Fibroblast of skin of scalp (primary cell): ENCODE measurements at regions not wholly inside any gene's neighbourhood (a gene's known extent, or its start where the extent isn't known, plus 50 kb on each side); places are given as distances from the start of the nearest gene placed in this dataset.

Experiments
- DNase-seq: peaks from one replicate; pipeline ENCODE4 v3.0.0-alpha.2; 2013

- DNase-seq, result no peak
Measured at GRCh38 chr10:33899578-33900531, 565.4 kb upstream of the NRP1 start.

DNA sequence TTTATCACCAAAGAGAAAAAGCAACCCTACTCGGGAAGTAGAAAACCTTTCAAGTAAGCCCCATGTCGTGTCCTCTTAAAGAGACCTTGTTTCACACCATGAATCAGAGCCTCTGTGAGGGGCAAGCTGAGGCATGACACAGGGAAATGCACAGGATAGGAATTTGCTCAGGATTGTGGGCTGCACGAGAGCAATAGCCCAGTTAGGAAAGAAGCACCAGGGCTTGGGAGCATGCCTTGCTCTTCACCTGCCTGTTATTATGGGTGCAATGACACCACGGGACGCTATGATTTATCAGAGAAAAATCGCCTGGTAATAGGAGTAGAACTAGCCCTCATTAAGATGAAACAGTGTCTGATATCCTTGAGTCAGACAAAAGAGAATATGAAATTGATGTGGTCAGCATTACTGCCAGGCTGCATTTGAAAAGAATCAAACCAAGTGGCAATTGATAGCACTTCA is 562.9 kb upstream of the NRP1 start:
- DNase-seq, result peak; percentile 55

- peak; percentile 38 for DNase-seq
Measured at GRCh38 chr10:33893506-33893905, 559.0 kb upstream of the NRP1 start.

GRCh38 chr10:33889371-33889770 is 554.9 kb upstream of the NRP1 start:
- no peak for DNase-seq

DNA sequence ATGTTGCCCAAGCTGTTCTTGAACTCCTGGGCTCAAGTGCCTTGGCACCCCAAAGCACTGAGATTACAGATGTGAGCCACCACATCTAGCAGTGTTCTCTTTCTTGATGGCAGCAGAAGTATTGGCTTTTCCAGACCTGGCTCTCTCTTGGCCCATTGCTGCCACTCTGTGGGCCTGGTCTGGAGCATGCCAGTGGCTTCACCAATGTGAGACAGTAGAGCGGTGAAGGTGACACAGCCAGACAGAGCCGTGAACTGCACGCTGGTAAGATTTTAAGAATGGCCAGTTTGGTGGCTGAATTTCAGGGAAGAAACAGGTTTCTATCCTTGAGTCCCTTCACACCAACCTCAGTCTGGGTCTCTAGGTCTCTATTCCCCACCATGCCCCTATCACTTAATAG is 552.7 kb upstream of the NRP1 start:
- no peak for DNase-seq

- no peak for DNase-seq
Measured at GRCh38 chr10:33886299-33886698, 551.8 kb upstream of the NRP1 start.

DNA sequence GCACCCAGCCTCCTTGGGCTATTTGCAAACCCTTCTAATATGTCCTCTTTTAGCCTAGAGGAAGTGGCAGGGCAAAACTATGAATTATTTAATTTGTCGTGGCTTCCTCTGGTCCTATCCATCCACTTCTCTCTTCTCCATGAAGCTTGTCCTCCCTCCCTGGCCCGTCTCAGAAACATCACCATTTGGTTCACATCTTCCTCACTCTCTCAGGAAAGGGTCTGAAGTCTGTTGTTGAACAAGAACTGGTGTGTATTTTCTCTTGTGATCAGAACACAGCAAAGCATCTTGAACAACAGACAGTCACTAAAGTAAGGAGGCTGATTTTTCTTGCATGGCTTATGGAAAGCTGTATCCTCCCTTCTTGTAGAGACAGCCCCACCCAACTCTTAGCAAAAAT is 550.1 kb upstream of the NRP1 start:
- no peak for DNase-seq

GRCh38 chr10:33883881-33884280 is 549.4 kb upstream of the NRP1 start:
- no peak for DNase-seq

- DNase-seq, result no peak
Measured at GRCh38 chr10:33882996-33883395, 548.5 kb upstream of the NRP1 start.

DNA sequence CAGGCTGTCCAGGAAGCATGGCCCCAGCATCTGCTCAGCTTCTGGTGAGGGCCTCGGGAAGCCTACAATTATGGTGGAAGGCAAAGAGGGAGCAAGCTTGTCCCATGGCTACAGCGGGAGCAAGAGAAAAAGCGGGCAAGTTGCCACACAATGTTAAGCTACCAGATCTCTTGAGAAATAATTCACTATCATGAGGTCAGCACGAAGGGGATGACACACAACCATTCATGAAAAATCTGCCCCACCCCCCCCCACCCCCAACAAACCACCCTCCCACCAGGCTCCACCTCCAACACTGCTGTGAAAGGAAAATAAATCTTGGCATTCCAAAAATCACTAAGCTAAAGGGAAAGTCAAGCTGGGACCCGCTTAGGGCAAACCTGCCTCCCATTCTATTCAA is 545.8 kb upstream of the NRP1 start:
- DNase-seq, result peak; percentile 23

DNA sequence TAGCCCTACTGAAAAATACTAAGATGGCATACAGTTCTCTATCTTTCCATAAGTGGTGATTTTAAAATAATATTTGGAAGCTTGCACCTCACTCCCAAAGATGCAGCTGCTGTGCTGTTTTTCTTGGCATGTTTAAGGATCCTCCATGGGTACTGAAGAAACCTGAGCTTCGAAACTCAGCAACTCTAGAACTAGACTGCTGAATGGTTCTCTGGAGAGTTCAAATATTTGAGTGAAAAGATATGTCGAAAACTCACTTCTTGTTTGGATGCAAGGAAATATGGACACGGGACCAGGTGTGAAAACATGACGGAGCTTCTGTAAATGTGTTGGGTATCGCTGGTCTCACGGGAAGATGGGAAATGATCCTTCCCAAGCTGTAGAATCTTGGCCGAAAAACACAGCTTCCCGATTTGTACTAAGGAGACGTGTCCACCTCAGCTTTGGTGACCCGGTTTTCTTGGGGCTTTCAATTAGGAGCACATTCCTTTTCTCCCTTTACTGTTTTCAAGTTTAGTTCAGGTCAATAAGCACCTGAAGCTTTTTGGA is 543.8 kb upstream of the NRP1 start:
- no peak for DNase-seq

DNA sequence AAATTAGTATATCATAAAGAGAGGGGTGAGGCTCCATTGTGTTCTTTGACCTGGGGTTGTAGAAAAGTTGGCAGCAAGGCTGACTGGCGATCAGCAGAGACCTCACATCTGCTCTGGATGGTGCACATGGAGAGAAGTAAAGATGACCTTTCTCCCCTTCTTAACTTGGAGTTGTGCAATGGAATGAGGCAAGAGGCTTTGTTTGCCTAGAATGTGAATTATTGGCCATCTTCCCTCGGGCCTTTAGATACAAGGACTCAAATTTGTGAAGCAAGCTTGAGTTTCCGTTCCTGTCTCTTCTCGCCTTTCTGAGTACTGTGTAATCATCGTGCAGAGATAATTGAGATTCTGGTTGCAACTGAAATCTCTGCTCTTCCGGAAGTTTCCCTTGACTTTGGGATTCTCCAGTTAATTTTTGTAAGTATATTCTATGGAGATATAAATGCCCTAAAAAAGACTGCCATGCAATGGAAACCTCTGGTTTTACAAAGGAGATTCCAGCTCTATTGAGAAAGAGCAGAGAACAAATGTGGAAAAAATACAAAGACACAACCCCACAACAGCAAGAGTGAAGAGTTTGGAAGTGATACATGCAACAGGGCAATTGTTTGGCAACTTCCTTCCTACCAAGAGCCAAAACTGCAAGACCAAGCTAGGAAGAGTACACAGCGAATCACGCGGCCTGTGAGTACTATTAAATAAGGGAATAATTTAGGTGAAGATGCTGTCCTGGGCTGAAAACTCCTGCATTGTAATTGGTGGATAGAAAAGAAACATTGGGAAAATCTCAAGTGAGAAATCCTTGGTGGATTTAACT is 542.3 kb upstream of the NRP1 start:
- DNase-seq, result no peak

- no peak for DNase-seq
Measured at GRCh38 chr10:33875924-33876583, 541.6 kb upstream of the NRP1 start.

DNA sequence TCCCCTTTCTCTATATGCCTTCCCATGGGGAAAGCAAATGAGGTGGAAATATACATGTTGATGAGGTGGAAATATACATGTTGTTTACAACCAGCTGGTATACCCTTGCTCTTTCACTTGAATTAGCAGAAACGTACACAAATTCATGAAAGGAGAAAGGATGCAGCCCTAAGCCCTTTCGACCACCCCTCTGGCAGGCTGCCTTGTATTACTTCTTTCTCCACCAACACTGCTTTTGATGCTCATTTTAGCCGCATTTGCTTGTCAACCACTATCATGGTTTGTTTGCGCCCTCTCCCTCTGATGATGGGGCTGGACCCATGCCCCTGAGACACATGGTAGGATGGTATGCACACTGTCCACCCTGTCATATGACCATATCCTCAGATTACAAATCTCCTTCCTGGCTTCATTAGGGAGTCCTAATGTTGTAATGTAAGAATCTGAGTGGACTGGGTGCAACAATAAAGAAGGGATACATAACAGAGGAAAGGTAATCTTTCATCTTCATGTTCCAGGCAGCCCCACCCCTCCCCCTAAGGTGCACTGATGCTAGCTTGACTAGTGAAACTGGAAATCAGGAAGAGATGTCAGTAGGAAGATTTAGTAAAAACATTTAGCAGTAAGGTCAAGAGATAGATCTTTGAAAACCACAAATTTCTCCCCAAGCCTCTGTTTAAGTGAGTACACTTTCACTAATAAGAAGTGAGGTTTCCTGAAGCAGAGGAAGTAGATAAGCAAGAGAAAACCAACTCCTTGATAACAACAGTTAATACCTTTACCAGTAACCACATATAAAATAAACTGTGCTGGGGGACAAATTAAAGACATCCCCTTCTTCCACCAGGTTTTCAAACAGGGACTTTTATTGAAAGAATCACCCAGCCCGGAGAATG is 536.8 kb upstream of the NRP1 start:
- no peak for DNase-seq

DNA sequence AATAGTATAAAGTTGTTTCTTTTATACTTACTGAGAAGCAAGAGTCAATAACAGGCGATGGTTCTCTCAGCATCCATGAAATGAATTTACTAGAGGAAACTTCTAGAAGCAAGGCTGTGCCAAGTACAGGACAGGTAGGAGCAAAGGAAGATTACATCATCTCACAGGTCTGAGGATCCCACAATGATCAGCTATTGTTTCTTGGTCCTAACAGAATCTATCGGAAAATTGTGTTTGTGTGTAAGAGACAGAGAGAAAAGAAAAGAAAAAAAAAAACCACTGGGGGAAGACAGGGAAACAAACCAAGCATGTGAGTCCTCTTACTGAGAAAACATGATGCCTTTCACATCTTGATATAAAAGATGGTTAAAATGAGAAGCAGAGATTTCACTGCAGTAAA is 535.0 kb upstream of the NRP1 start:
- DNase-seq, result no peak

GRCh38 chr10:33869028-33869427 is 534.6 kb upstream of the NRP1 start:
- DNase-seq, result peak; percentile 29

- peak; percentile 19 for DNase-seq
Measured at GRCh38 chr10:33867199-33867789, 532.8 kb upstream of the NRP1 start.

DNA sequence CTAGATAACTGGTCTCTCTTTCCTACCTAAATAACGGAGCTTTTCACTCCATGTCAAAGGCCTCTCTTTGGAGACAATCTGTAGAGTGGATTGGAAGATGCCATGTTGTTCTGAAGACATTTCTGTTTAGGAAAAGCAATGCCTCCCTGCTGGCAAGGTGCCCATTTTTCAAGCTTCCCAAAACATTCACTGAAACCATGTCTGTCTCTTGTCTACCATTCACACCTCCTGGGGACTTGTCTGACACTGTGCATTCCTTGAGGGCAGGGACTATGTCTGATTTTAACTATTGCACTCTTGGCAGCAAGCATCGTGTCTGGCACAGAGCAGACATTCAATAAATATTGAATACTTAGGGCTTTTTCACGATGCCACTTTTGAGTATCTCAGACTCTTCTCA is 528.9 kb upstream of the NRP1 start:
- no peak for DNase-seq

- no peak for DNase-seq
Measured at GRCh38 chr10:33862536-33863105, 528.2 kb upstream of the NRP1 start.

- DNase-seq, result no peak
Measured at GRCh38 chr10:33861833-33862232, 527.4 kb upstream of the NRP1 start.
